Right lobe of liver (tissue), 6 donors: ENCODE measurements at regions not wholly inside any gene's neighbourhood (a gene's known extent, or its start where the extent isn't known, plus 50 kb on each side); places are given as distances from the start of the nearest gene placed in this dataset.

ENCODE experiments used
- ATAC-seq, 4 donors: fragments of 200-7000 bp; cut with Tn5 transposase; one replicate each; pipeline ENCODE4 v1.9.1; 2020; ENCODE audit warnings: mild to moderate bottlenecking in 4 of 4, moderate library complexity in 4 of 4
- DNase-seq, 3 donors: peaks; one replicate each; pipeline ENCODE4 v3.0.0-alpha.2; 2020
- H3K27ac ChIP-seq, 3 donors: fragments of 200-600 bp; one replicate each; pipeline ENCODE4 v1.8.0; 2022
- H3K27me3 ChIP-seq, 2 donors: fragments of 200-600 bp; one replicate each; pipeline ENCODE4 v1.8.0; 2022
- H3K36me3 ChIP-seq, 4 donors: fragments of 200-600 bp; sonication (generic) in 1 of 4; one replicate each; pipeline versions ENCODE4 v1.5.1 to v1.8.0; 2017 to 2022; ENCODE audit warnings: control low read depth in 1 of 4
- H3K4me1 ChIP-seq, 4 donors: fragments of 200-600 bp; sonication (generic) in 1 of 4; one replicate each; pipeline versions ENCODE4 v1.5.1 to v1.8.0; 2017 to 2022; ENCODE audit warnings: control low read depth in 1 of 4
- H3K4me3 ChIP-seq, 3 donors: fragments of 200-600 bp; one replicate each; pipeline ENCODE4 v1.8.0; 2022
- H3K9me3 ChIP-seq, 4 donors: fragments of 200-600 bp; sonication (generic) in 1 of 4; one replicate each; pipeline versions ENCODE4 v1.5.1 to v1.8.0; 2017 to 2022; ENCODE audit warnings: control low read depth in 1 of 4
- CTCF ChIP-seq, 4 donors: fragments of 200-600 bp in 3 of 4; fragments of 450-650 bp in 1 of 4; IDR thresholded peaks; one replicate each; pipeline versions ENCODE4 v1.5.1 to v1.8.0; 2016 to 2022; ENCODE audit warnings: antibody characterized with exemption in 4 of 4, mild to moderate bottlenecking in 2 of 4
- POLR2A ChIP-seq: fragments of 450-650 bp; IDR thresholded peaks from one replicate; pipeline ENCODE4 v1.6.1; 2017; ENCODE audit warnings: antibody characterized with exemption, mild to moderate bottlenecking
- WGBS: methylation state at CpG from one replicate; pipeline ENCODE4 v1.1.6; 2018; ENCODE audit warnings: low coverage, low lambda C conversion rate; ENCODE audit not compliant: insufficient coverage; ENCODE audit errors: missing lambda C conversion rate; 5-methylcytosine and 5-hydroxymethylcytosine counted together
- intact Hi-C, 2 donors: fragments of 100-400 bp; cut with DNase I; formaldehyde crosslinking; loops; one replicate each; pipeline versions ENCODE4 v1.11.2 to v1.14.1; 2022
- donor health status: DM: no; HTN: yes; CAD: no.
- donor health status: DM: no; HTN: no; CAD: no.
- donor health status: DM: no; HTN: no; CAD: no.
- donor health status: DM: no; HTN: yes; CAD: no.
- donor health status: DM: no; HTN: yes; CAD: no.

GRCh38 chr10:121248266-121248665, 350.0 kb downstream of the FGFR2 start:
- intact Hi-C loops = no loop called here
- H3K27me3 ChIP-seq = no peaks in the 10 kb centered on the region
- H3K4me1 ChIP-seq = no peaks in the 10 kb centered on the region
- no peaks in the 10 kb centered on the region for H3K9me3 ChIP-seq
- H3K4me3 ChIP-seq = no peak overlapping the region
- DNase-seq = no peak
- H3K36me3 ChIP-seq = no peaks in the 10 kb centered on the region
- H3K27ac ChIP-seq = no peak overlapping the region
- no peak for ATAC-seq
- TF ChIP-seq POLR2A (no peak), CTCF (IDR thresholded peaks at IDR 0.05) (no peak)
- WGBS = 68% methylated on average over 2 of the region's 6 CpGs

GRCh38 chr10:121250995-121251764, 347.1 kb downstream of the FGFR2 start:
- DNase-seq = no peak
- Histone ChIP-seq H3K4me3 (no peak overlapping the region), H3K4me1 (no peaks in the 10 kb centered on the region), H3K27me3 (no peaks in the 10 kb centered on the region), H3K9me3 (no peaks in the 10 kb centered on the region), H3K36me3 (no peaks in the 10 kb centered on the region), H3K27ac (no peak overlapping the region)
- ATAC-seq = no peak
- TF ChIP-seq CTCF (IDR thresholded peaks at IDR 0.05) (no peak), POLR2A (no peak)
- WGBS = 85% methylated on average over 6 of the region's 6 CpGs
- intact Hi-C loops = no loop called here

- WGBS = 78% methylated on average over 2 of the region's 2 CpGs
- H3K36me3 ChIP-seq = no peaks in the 10 kb centered on the region
- H3K27ac ChIP-seq = no peak overlapping the region
- DNase-seq (no peak), ATAC-seq (no peak)
- no peaks in the 10 kb centered on the region for H3K4me1 ChIP-seq
- no peaks in the 10 kb centered on the region for H3K9me3 ChIP-seq
- no peak overlapping the region for H3K4me3 ChIP-seq
- H3K27me3 ChIP-seq = no peaks in the 10 kb centered on the region
- TF ChIP-seq CTCF (IDR thresholded peaks at IDR 0.05) (no peak), POLR2A (no peak)
- intact Hi-C loops = no loop called here
These were observed 345.5 kb downstream of the FGFR2 start for GRCh38 chr10:121252756-121253155.

- H3K4me3 ChIP-seq = no peak overlapping the region
- intact Hi-C loops = no loop called here
- H3K4me1 ChIP-seq = no peaks in the 10 kb centered on the region
- H3K36me3 ChIP-seq = no peaks in the 10 kb centered on the region
- no peak for DNase-seq
- no peak for ATAC-seq
- no peaks in the 10 kb centered on the region for H3K27me3 ChIP-seq
- H3K9me3 ChIP-seq = no peaks in the 10 kb centered on the region
- 54% methylated on average over 1 of the region's 1 CpG for WGBS
- no peak overlapping the region for H3K27ac ChIP-seq
- TF ChIP-seq POLR2A = no peak
- TF ChIP-seq CTCF (IDR thresholded peaks at IDR 0.05) = no peak
These were observed 337.9 kb downstream of the FGFR2 start for GRCh38 chr10:121260377-121260776.
